Activated CD8-positive, alpha-beta memory T cell treated with anti-CD3 and anti-CD28 coated beads, Interleukin-2, amount 50 U/mL, for 4 hours (primary cell): ENCODE measurements at regions not wholly inside any gene's neighbourhood (a gene's known extent, or its start where the extent isn't known, plus 50 kb on each side); places are given as distances from the start of the nearest gene placed in this dataset.
A peak's percentile ranks its signal among the peaks of the same experiment; 100 is the strongest.

Experiments used
- DNase-seq: peaks from one replicate; pipeline ENCODE4 v3.0.0-alpha.2; 2020

- no peak for DNase-seq
Measured at GRCh38 chr6:137692806-137693205, 174.3 kb upstream of the TNFAIP3 start.

GRCh38 chr6:137693711-137694110 is 173.3 kb upstream of the TNFAIP3 start:
- DNase-seq, result no peak

- no peak for DNase-seq
Measured at GRCh38 chr6:137696765-137697164, 170.3 kb upstream of the TNFAIP3 start.

GRCh38 chr6:137697267-137697938 is 169.7 kb upstream of the TNFAIP3 start:
- no peak for DNase-seq

- no peak for DNase-seq
Measured at GRCh38 chr6:137698636-137699030, 168.4 kb upstream of the TNFAIP3 start.

- no peak for DNase-seq
Measured at GRCh38 chr6:137699031-137699683, 167.9 kb upstream of the TNFAIP3 start.

GRCh38 chr6:137700161-137700560 is 166.9 kb upstream of the TNFAIP3 start:
- no peak for DNase-seq

GRCh38 chr6:137700751-137701477 is 166.1 kb upstream of the TNFAIP3 start:
- no peak for DNase-seq

- no peak for DNase-seq
Measured at GRCh38 chr6:137701942-137702341, 165.1 kb upstream of the TNFAIP3 start.

- no peak for DNase-seq
Measured at GRCh38 chr6:137702791-137703424, 164.2 kb upstream of the TNFAIP3 start.

- no peak for DNase-seq
Measured at GRCh38 chr6:137704802-137705159, 162.3 kb upstream of the TNFAIP3 start.

- peak; percentile 74 for DNase-seq
Measured at GRCh38 chr6:137705160-137706082, 161.6 kb upstream of the TNFAIP3 start.

- DNase-seq, result no peak
Measured at GRCh38 chr6:137706083-137706750, 160.8 kb upstream of the TNFAIP3 start.

- no peak for DNase-seq
Measured at GRCh38 chr6:137707038-137707589, 159.9 kb upstream of the TNFAIP3 start.

GRCh38 chr6:137707590-137708360 is 159.3 kb upstream of the TNFAIP3 start:
- DNase-seq, result peak; percentile 70

- DNase-seq, result no peak
Measured at GRCh38 chr6:137708481-137708880, 158.6 kb upstream of the TNFAIP3 start.

- DNase-seq, result no peak
Measured at GRCh38 chr6:137709424-137710236, 157.4 kb upstream of the TNFAIP3 start.

- DNase-seq, result no peak
Measured at GRCh38 chr6:137711972-137712371, 155.1 kb upstream of the TNFAIP3 start.

GRCh38 chr6:137712587-137712986 is 154.5 kb upstream of the TNFAIP3 start:
- DNase-seq, result no peak

- no peak for DNase-seq
Measured at GRCh38 chr6:137715589-137716045, 151.4 kb upstream of the TNFAIP3 start.
